H1 (cell line): ENCODE measurements at regions not wholly inside any gene's neighbourhood (a gene's known extent, or its start where the extent isn't known, plus 50 kb on each side); places are given as distances from the start of the nearest gene placed in this dataset.

Source experiments
- CTCF ChIA-PET: fragments of 300-600 bp; sonication (Branson Sonifier 250); formaldehyde crosslinking; loops from one replicate; lab custom pipeline; 2021; ENCODE audit not compliant: partially characterized antibody; lab: Charles Lee
- POLR2A ChIA-PET: fragments of 300-600 bp; sonication (Branson Sonifier 250); formaldehyde crosslinking; loops from one replicate; lab custom pipeline; 2021; ENCODE audit warnings: inconsistent platforms; ENCODE audit not compliant: partially characterized antibody; lab: Charles Lee
- DNase-seq, 2 experiments: peaks; one replicate each; pipeline versions ENCODE4 v3.0.0 to v3.0.0-alpha.2; 2010 to 2022; ENCODE audit warnings: low spot score in 2 of 2, low read depth in 1 of 2, mixed read lengths in 1 of 2
- FAIRE-seq: peaks from 2 replicates; lab custom pipeline; 2011; peaks lifted over from hg19 to GRCh38; lab: Jason Lieb, UNC
- H2AFZ ChIP-seq: 2 replicates; pipeline ENCODE4 v1.8.1; 2012; ENCODE audit warnings: low read length, inconsistent platforms
- H2AK5ac ChIP-seq: 2 replicates; pipeline ENCODE4 v1.6.1; 2013; ENCODE audit warnings: low read depth, low read length
- H2BK120ac ChIP-seq: replicated peaks from 2 replicates; pipeline ENCODE3; 2013; ENCODE audit warnings: low read depth, low read length, inconsistent platforms
- H2BK12ac ChIP-seq: 2 replicates; pipeline ENCODE4 v1.6.1; 2013; ENCODE audit warnings: low read depth, low read length
- H2BK15ac ChIP-seq: 2 replicates; pipeline ENCODE4 v1.6.1; 2013; ENCODE audit warnings: low read length
- H2BK20ac ChIP-seq: 2 replicates; pipeline ENCODE4 v1.6.1; 2013; ENCODE audit warnings: low read length
- H2BK5ac ChIP-seq: 2 replicates; pipeline ENCODE4 v1.6.1; 2013; ENCODE audit warnings: low read depth, low read length
- H3K14ac ChIP-seq: 2 replicates; pipeline ENCODE4 v1.6.1; 2013; ENCODE audit warnings: inconsistent platforms; ENCODE audit not compliant: insufficient read length
- H3K18ac ChIP-seq: 2 replicates; pipeline ENCODE4 v1.6.1; 2013; ENCODE audit warnings: low read length; ENCODE audit errors: extremely low read depth
- H3K23ac ChIP-seq: 2 replicates; pipeline ENCODE4 v1.6.1; 2013; ENCODE audit warnings: inconsistent platforms; ENCODE audit not compliant: insufficient read length
- H3K23me2 ChIP-seq: 2 replicates; pipeline ENCODE4 v1.6.1; 2013; ENCODE audit warnings: low read depth, low read length
- H3K27ac ChIP-seq: 2 replicates; pipeline ENCODE4 v1.6.1; 2011; ENCODE audit warnings: low read depth, low read length, inconsistent platforms
- H3K27me3 ChIP-seq, 4 experiments: replicated peaks in 1 of 4; 1 replicate in 1 of 4; 2 replicates in 3 of 4; pipeline versions ENCODE4 v1.6.1 to v1.8.1; 2011 to 2013; ENCODE audit warnings: low read length in 3 of 4, mild to moderate bottlenecking in 3 of 4, inconsistent platforms in 2 of 4, mixed read lengths in 2 of 4, moderate library complexity in 1 of 4; ENCODE audit not compliant: control insufficient read depth in 3 of 4, insufficient read depth in 3 of 4; ENCODE audit errors: extremely low read depth in 1 of 4
- H3K36me3 ChIP-seq, 4 experiments: 2 replicates each; pipeline versions ENCODE4 v1.6.1 to v1.8.1; 2011 to 2013; ENCODE audit warnings: mild to moderate bottlenecking in 4 of 4, low read length in 3 of 4, moderate library complexity in 2 of 4, control low read depth in 1 of 4, inconsistent platforms in 1 of 4; ENCODE audit not compliant: insufficient read depth in 4 of 4, control insufficient read depth in 2 of 4
- H3K4ac ChIP-seq: replicated peaks from 2 replicates; pipeline ENCODE3; 2013; ENCODE audit warnings: low read length, low read depth, mixed read lengths, inconsistent platforms; ENCODE audit not compliant: insufficient read length
- H3K4me1 ChIP-seq, 4 experiments: replicated peaks in 1 of 4; 1 replicate in 1 of 4; 2 replicates in 3 of 4; pipeline versions ENCODE4 v1.6.1 to v1.8.1; 2011 to 2013; ENCODE audit warnings: low read length in 3 of 4, inconsistent platforms in 2 of 4, mixed read lengths in 1 of 4; ENCODE audit not compliant: insufficient read depth in 4 of 4, control insufficient read depth in 3 of 4
- H3K4me2 ChIP-seq, 2 experiments: 2 replicates each; pipeline versions ENCODE4 v1.6.1 to v1.8.1; 2011 to 2013; ENCODE audit warnings: low read depth in 2 of 2, low read length in 2 of 2, control low read depth in 1 of 2, inconsistent platforms in 1 of 2, mild to moderate bottlenecking in 1 of 2; ENCODE audit not compliant: insufficient read depth in 1 of 2
- H3K4me3 ChIP-seq, 4 experiments: fragments of 200-600, 300-600 bp in 1 of 4; sonication (generic), shearing (Covaris generic), sonication (Bioruptor Twin) in 1 of 4; 2 replicates each; pipeline versions ENCODE4 v1.5.1 to v1.8.1; 2011 to 2016; ENCODE audit warnings: low read length in 4 of 4, low read depth in 3 of 4, control low read depth in 2 of 4, inconsistent platforms in 2 of 4, mild to moderate bottlenecking in 2 of 4, mixed read lengths in 1 of 4, moderate library complexity in 1 of 4; ENCODE audit not compliant: insufficient read depth in 2 of 4; ENCODE audit errors: extremely low read depth in 1 of 4
- H3K56ac ChIP-seq: replicated peaks from 2 replicates; pipeline ENCODE3; 2013; ENCODE audit warnings: low read depth, mild to moderate bottlenecking, mixed read lengths, low read length, inconsistent platforms; ENCODE audit not compliant: insufficient read length
- H3K79me1 ChIP-seq: 2 replicates; pipeline ENCODE4 v1.6.1; 2013; ENCODE audit warnings: low read depth, low read length, control low read depth
- H3K79me2 ChIP-seq, 2 experiments: 2 replicates each; pipeline versions ENCODE4 v1.6.1 to v1.8.1; 2012 to 2013; ENCODE audit warnings: low read length in 2 of 2, mild to moderate bottlenecking in 2 of 2, inconsistent platforms in 1 of 2; ENCODE audit not compliant: insufficient read depth in 2 of 2, control insufficient read depth in 1 of 2
- H3K9ac ChIP-seq, 4 experiments: replicated peaks in 1 of 4; 1 replicate in 1 of 4; 2 replicates in 3 of 4; pipeline versions ENCODE4 v1.6.1 to v1.8.1; 2011 to 2013; ENCODE audit warnings: low read depth in 3 of 4, low read length in 3 of 4, control low read depth in 2 of 4, mild to moderate bottlenecking in 2 of 4, moderate library complexity in 2 of 4, inconsistent platforms in 1 of 4; ENCODE audit errors: extremely low read depth in 1 of 4
- H3K9me3 ChIP-seq, 2 experiments: 2 replicates each; pipeline versions ENCODE4 v1.6.1 to v1.8.1; 2012 to 2013; ENCODE audit warnings: mild to moderate bottlenecking in 2 of 2, moderate library complexity in 2 of 2, control low read depth in 1 of 2, inconsistent platforms in 1 of 2, low read depth in 1 of 2, low read length in 1 of 2, mixed read lengths in 1 of 2; ENCODE audit not compliant: insufficient read depth in 2 of 2
- H4K20me1 ChIP-seq, 2 experiments: replicated peaks in 1 of 2; 2 replicates each; pipeline versions ENCODE3 to v1.8.1; 2011 to 2013; ENCODE audit warnings: inconsistent platforms in 2 of 2, low read length in 2 of 2, mild to moderate bottlenecking in 1 of 2; ENCODE audit not compliant: insufficient read depth in 2 of 2, control insufficient read depth in 1 of 2
- H4K5ac ChIP-seq: 2 replicates; pipeline ENCODE4 v1.6.1; 2013; ENCODE audit warnings: low read length, low read depth, mixed read lengths, inconsistent platforms; ENCODE audit not compliant: insufficient read length
- H4K8ac ChIP-seq: 2 replicates; pipeline ENCODE4 v1.8.0; 2013; ENCODE audit warnings: mild to moderate bottlenecking, moderate library complexity, low read length, inconsistent platforms; ENCODE audit not compliant: insufficient read depth; ENCODE audit errors: extremely low read depth
- H4K91ac ChIP-seq: replicated peaks from 2 replicates; pipeline ENCODE3; 2013; ENCODE audit warnings: low read length, mixed read lengths, inconsistent platforms; ENCODE audit not compliant: insufficient read length
- BACH1 ChIP-seq: IDR thresholded peaks from 2 replicates; pipeline ENCODE4 v1.6.1; 2012; ENCODE audit warnings: low read length, improper control_type of control experiment
- BRCA1 ChIP-seq: IDR thresholded peaks from 2 replicates; pipeline ENCODE4 v1.6.1; 2012; ENCODE audit warnings: low read depth, low read length, improper control_type of control experiment
- CHD2 ChIP-seq: IDR thresholded peaks from 2 replicates; pipeline ENCODE4 v1.6.1; 2012; ENCODE audit warnings: low read length, improper control_type of control experiment
- HDAC6 ChIP-seq: IDR thresholded peaks from one replicate; pipeline ENCODE4 v1.7.1; 2012; ENCODE audit warnings: low read depth, mild to moderate bottlenecking, inconsistent platforms, low read length, moderate library complexity
- JUN ChIP-seq: IDR thresholded peaks from 2 replicates; pipeline ENCODE4 v1.6.1; 2011; ENCODE audit warnings: low read depth, mild to moderate bottlenecking, improper control_type of control experiment, low read length
- TAF7 ChIP-seq: optimal IDR thresholded peaks from 2 replicates; pipeline ENCODE3; 2011; ENCODE audit warnings: low read depth, mild to moderate bottlenecking, inconsistent platforms, low read length, moderate library complexity, borderline replicate concordance
- TBP ChIP-seq: IDR thresholded peaks from 2 replicates; pipeline ENCODE4 v1.6.1; 2011; ENCODE audit warnings: low read depth, low read length, improper control_type of control experiment
- TEAD4 ChIP-seq: IDR thresholded peaks from 2 replicates; pipeline ENCODE4 v1.6.1; 2012; ENCODE audit warnings: low read depth, low read length, inconsistent platforms, mixed read lengths
- WGBS, 2 experiments: shearing (Covaris generic) in 1 of 2; methylation state at CpG; one replicate each; pipeline versions ENCODE4 v1.1.6 to v1.1.7; 2013 to 2015; ENCODE audit warnings: low lambda C conversion rate in 2 of 2, mixed read lengths in 2 of 2, inconsistent platforms in 1 of 2, low coverage in 1 of 2, missing lambda C conversion rate in 1 of 2; ENCODE audit not compliant: insufficient replicate concordance in 2 of 2, insufficient coverage in 1 of 2, insufficient read length in 1 of 2; ENCODE audit errors: extremely low coverage in 1 of 2, missing lambda C conversion rate in 1 of 2; 5-methylcytosine and 5-hydroxymethylcytosine counted together

DNA sequence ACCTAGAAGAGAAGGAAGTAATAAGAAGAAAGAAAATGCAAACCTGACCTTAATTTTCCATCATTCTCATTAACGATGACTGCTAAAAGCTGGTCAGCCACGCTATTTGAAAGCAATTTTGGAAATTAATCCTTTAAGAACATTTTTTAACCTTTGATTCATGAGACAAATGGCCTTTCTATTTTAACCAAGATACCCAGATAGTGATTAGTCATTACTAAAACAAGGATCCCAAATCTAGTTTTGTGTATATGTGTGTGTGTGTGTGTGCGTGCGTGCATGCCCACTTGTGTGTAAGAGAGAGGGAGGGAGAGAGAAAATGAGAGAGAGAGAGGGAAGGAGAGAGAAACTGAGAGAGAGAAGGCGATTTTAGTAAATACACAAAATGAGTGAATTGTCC is 329.5 kb downstream of the DEPDC1B start:
- no peaks in the 10 kb centered on the region for H3K23me2 ChIP-seq
- no peaks in the 10 kb centered on the region for H3K79me2 ChIP-seq
- H2BK15ac ChIP-seq, result no peak overlapping the region
- no peaks in the 10 kb centered on the region for H3K9me3 ChIP-seq
- H3K9ac ChIP-seq, result no peak overlapping the region
- H3K14ac ChIP-seq, result no peak overlapping the region
- H2AK5ac ChIP-seq, result no peak overlapping the region
- H3K18ac ChIP-seq, result no peak overlapping the region
- H4K5ac ChIP-seq, result no peak overlapping the region
- no peak overlapping the region for H3K27ac ChIP-seq
- H3K36me3 ChIP-seq, result no peaks in the 10 kb centered on the region
- H3K79me1 ChIP-seq, result no peaks in the 10 kb centered on the region
- no peak overlapping the region for H3K4me3 ChIP-seq
- no peak overlapping the region for H3K4me2 ChIP-seq
- FAIRE-seq (no peak), DNase-seq (no peak)
- H4K8ac ChIP-seq, result no peak overlapping the region
- no peak overlapping the region for H2BK20ac ChIP-seq
- H3K23ac ChIP-seq, result no peak overlapping the region
- no peaks in the 10 kb centered on the region for H3K27me3 ChIP-seq
- H2AFZ ChIP-seq, result no peak overlapping the region
- no peaks in the 10 kb centered on the region for H3K4me1 ChIP-seq
- no peak overlapping the region for H2BK5ac ChIP-seq
- no peaks in the 10 kb centered on the region for H4K20me1 ChIP-seq
- CTCF ChIA-PET, result interaction anchor here (0.6 kb wide), 1 partner anchor 188 kb away, joined by 3 read pairs; no protein-coding TSS in a partner anchor
- no peak for TF ChIP-seq JUN
- TF ChIP-seq BRCA1, result no peak
- TF ChIP-seq BACH1, result no peak
- TF ChIP-seq TEAD4, result no peak
- TF ChIP-seq TBP, result no peak
- TF ChIP-seq CHD2, result no peak
- TF ChIP-seq HDAC6, result no peak
- no peak for TF ChIP-seq TAF7
- H3K56ac ChIP-seq, result no peak overlapping the region
- no peak overlapping the region for H3K4ac ChIP-seq
- POLR2A ChIA-PET, result no interaction called here
- no peak overlapping the region for H2BK120ac ChIP-seq
- H2BK12ac ChIP-seq, result no peak overlapping the region
- 69% methylated on average over 5 of the region's 5 CpGs; no CpG with 5 or more reads in 1 of the 2 experiments for WGBS, 2 experiments
- no peak overlapping the region for H4K91ac ChIP-seq
